GF-D8 (cell line): ENCODE measurements at regions not wholly inside any gene's neighbourhood (a gene's known extent, or its start where the extent isn't known, plus 50 kb on each side); places are given as distances from the start of the nearest gene placed in this dataset.
"Not testable (repeated sequence)": the region's sequence is repeated elsewhere in the genome, so short reads cannot be mapped to it uniquely, and the experiment has no call there.

Experiments used
- DNase-seq: peaks from one replicate; lab custom pipeline; 2025; lab: John Stamatoyannopoulos, UW

- DNase-seq = no peak
These were observed 376.7 kb downstream of the GLRX3 start for GRCh38 chr10:130512936-130513335.

DNA sequence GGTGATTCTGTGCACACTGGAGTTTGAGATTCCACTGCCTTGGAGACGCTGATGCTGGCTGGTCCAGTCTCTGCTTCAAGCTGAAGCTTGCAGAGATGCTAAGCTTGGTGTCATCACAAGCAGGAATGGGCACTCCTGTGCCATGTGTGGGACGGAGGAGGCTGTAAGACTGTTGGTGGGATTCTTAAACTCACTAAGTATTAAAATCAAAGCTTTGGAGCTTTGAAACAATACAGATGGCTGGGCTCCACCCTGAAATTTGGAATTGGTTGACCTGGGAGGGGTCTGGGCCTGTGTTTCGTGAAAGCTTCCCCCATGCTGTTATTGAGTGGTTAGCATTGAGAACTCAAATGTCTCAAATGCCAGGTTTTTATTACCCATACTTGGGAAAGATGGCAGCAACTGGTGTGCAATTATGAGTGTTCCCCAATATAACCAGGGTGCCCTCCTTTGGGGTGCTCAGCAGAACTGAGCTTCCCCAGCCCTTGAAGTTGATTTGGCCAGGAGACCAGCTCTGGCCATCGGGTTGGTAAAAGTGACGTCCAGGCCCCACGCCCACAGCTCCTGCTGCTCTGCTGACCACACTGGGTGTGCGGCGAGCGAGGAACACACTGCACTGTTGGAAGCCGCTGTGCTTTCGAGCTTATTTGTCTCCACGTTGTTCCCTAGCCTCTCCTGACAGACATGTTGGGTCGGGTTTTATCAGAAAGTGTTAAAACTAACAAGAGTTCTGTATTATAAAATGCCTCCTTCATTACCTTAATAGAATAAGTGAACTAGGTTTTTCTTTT, 377.7 kb downstream of the GLRX3 start:
- DNase-seq = no peak

- no peak for DNase-seq
These were observed 379.5 kb downstream of the GLRX3 start for GRCh38 chr10:130515670-130516069.

GRCh38 chr10:130516141-130516735, 380.0 kb downstream of the GLRX3 start:
- no peak for DNase-seq

- not testable (repeated sequence) for DNase-seq
These were observed 382.7 kb downstream of the GLRX3 start for GRCh38 chr10:130518921-130519320.

DNA sequence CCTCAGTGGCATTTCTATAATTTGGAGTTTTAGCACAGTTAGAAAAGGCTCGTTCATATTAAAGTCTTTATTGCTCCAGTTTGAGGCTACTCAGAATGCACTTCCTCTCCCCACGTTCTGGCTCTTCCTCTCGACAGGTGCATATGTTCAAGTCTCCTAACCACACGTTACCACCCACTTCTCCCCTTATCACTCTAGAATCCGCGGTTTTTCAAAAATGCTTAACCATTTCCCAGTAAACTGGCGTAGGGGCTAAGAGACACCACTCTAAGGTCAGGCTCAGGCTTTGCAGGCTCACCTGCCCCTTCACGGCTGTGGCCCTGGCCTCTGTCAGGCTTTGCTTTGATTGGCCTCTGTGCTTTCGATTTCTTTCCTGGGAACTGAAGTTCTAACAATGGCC, 383.6 kb downstream of the GLRX3 start:
- DNase-seq = no peak

GRCh38 chr10:130531312-130531711, 395.1 kb downstream of the GLRX3 start:
- DNase-seq = no peak

GRCh38 chr10:130541090-130541489, 404.9 kb downstream of the GLRX3 start:
- DNase-seq = no peak

- DNase-seq = no peak
These were observed 406.6 kb downstream of the GLRX3 start for GRCh38 chr10:130542761-130543160.

GRCh38 chr10:130543794-130544193, 407.6 kb downstream of the GLRX3 start:
- DNase-seq = no peak

GRCh38 chr10:130545122-130545521, 408.9 kb downstream of the GLRX3 start:
- DNase-seq = no peak

GRCh38 chr10:130545697-130546096, 409.5 kb downstream of the GLRX3 start:
- no peak for DNase-seq

DNA sequence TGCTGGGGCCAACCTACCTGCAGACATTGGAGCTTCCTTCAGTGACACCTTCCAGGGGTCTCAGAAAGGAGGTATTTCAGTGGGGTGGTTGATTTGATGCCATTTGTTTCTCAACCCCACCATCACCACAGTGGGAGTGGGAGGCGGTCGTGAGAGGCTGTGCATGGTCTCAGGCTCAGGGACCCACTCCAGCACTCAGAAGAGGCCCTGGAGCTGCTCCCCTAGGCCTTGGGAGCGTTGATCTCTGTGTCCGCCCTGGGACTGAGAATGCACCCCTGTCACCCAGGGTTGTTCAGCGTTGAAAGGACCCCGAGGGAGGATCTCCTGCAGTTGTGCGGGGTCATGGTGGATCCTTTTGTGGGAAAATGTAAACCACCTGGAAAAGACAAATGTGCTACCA, 410.6 kb downstream of the GLRX3 start:
- DNase-seq = no peak

DNA sequence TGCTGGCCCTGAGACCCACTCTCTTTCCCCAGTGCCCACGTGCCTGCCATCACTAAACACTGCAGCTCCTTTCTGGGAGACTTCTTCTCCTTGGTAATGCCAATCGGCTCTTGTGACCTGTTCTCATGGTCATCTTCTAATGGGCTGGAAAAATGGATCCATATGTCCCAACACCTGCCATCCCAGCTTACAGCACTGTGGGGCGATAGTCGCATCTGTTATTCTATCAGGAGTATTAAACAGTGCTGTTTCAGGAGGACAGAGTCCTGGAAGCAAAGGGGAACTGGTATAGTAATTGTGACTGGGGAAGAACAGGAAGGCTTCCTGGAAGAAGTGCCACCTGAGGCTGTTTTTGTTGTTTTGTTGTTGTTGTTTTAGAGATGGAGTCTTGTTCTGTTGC, 411.2 kb downstream of the GLRX3 start:
- DNase-seq = no peak

GRCh38 chr10:130550952-130551674, 414.9 kb downstream of the GLRX3 start:
- DNase-seq = no peak

GRCh38 chr10:130551676-130552075, 415.5 kb downstream of the GLRX3 start:
- no peak for DNase-seq

GRCh38 chr10:130553826-130554225, 417.6 kb downstream of the GLRX3 start:
- DNase-seq = no peak

DNA sequence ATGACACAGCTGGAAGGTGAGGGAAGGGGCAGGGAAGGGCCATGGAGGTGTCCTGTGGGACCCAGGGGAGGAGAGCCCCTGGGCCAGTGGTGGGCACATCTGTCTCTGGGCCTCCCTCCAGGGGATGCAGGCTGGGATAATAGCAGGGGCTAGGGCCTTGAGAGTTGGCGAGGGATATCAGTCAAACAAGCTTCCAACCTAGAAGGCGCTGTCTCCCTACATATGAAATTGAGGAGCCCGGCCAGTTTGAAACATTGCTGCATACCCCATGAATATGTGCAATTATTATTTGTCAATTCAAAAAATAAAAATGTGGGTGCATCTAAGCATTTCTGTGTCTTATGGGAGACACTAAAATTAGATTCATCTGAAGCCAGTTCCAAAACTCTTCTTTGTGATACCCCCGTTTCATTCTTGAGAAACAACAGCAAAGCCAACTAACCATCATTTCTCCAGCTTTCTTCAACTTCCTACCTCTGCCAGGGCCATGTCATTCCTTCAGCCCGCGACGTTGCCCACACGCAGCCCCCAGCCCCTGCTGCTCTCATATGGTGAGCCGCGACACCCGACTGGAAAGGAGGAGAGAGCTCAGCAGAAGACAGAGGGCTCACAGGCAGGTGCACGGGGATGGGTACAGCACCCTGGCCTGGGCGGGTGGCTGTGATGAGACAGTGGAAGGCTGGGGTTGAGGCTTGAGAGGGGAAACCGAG, 418.7 kb downstream of the GLRX3 start:
- DNase-seq = no peak

DNA sequence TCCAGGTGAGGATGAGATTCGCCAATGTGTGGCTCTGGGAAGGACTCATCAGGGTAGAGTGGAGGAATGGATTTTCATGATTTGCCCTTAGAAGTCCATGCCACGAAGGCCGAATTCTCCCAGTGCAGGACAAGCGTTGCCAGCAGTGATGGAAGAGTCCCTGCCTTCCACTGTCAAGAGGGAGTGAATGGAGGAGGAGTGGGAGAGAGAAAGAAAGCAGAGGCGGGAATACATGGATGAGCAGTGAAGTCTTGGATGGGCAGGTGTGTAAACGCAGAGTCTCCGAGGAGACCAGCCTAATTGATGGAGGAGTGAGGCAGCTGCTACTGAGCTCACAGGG, 419.2 kb downstream of the GLRX3 start:
- no peak for DNase-seq

- no peak for DNase-seq
These were observed 421.1 kb downstream of the GLRX3 start for GRCh38 chr10:130557181-130557845.

DNA sequence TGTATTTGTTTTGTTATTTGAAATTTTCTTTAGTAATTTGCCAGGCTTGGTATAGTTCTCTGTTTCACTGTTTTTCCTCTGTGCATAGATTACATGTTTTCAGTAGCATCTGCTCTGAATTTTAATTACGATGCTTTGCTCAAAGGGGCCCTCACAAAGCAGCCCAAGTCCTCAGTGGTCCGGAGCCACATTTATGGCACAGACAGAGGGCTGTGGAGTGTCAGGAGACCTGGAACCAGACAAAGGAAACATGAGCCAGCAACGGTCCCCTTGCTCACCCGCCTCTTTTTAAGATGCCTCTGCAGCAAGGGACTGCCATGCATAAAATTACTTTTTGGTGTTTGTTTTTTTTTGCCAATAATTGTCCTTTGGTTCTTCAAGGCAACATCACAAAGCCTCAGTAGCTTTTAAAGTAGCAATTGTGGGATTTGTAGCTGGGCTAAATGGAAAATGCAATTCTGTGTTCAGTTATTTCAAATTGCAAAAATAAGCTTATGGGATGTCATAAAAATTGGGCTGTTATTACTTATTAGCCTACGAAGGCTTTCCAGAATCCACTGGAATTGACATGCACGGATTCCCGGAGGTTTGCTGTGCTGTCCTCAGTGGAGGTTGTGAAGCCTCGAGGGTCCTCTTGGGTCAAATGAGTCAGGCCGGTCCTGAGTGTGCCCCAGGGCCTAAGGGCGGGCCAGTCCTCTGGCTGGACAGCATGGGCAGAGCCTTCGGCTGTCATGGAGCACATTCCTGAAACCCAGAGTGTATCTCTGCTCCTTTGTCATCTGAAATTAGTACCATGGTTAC, 422.8 kb downstream of the GLRX3 start:
- no peak for DNase-seq
